MM.1S (cell line): ENCODE measurements at regions not wholly inside any gene's neighbourhood (a gene's known extent, or its start where the extent isn't known, plus 50 kb on each side); places are given as distances from the start of the nearest gene placed in this dataset.

ENCODE experiments used
- CTCF ChIP-seq: fragments of 300-600 bp; sonication (generic); IDR thresholded peaks from 2 replicates; pipeline ENCODE4 v1.5.1; 2016; ENCODE audit warnings: antibody characterized with exemption, low read length, mixed read lengths
- EZH2 ChIP-seq: fragments of 300-600 bp; sonication (generic); optimal IDR thresholded peaks from 2 replicates; pipeline ENCODE3; 2017; ENCODE audit warnings: low read depth, mild to moderate bottlenecking, antibody characterized with exemption, low read length, mixed read lengths
- EZH2phosphoT487 ChIP-seq: fragments of 300-600 bp; sonication (generic); IDR thresholded peaks from 2 replicates; pipeline ENCODE4 v1.6.1; 2018; ENCODE audit warnings: antibody characterized with exemption, low read length

- no peak for TF ChIP-seq CTCF
- TF ChIP-seq EZH2 = no peak
- TF ChIP-seq EZH2phosphoT487 = no peak
These were observed 309.7 kb upstream of the LRRTM4 start for GRCh38 chr2:77831898-77832297.
